NOMO-1 treated with dmso at 0.1 percent for 144 hours (cell line): ENCODE measurements at regions not wholly inside any gene's neighbourhood (a gene's known extent, or its start where the extent isn't known, plus 50 kb on each side); places are given as distances from the start of the nearest gene placed in this dataset.
"Not testable (repeated sequence)": the region's sequence is repeated elsewhere in the genome, so short reads cannot be mapped to it uniquely, and the experiment has no call there.

ENCODE experiments used
- DNase-seq: peaks from one replicate; lab custom pipeline; 2025; ENCODE audit not compliant: unreplicated experiment; lab: John Stamatoyannopoulos, UW

GRCh38 chr7:136549756-136550155, 318.7 kb upstream of the CHRM2 start:
- no peak for DNase-seq

GRCh38 chr7:136533732-136534131, 334.7 kb upstream of the CHRM2 start:
- DNase-seq, result no peak

DNA sequence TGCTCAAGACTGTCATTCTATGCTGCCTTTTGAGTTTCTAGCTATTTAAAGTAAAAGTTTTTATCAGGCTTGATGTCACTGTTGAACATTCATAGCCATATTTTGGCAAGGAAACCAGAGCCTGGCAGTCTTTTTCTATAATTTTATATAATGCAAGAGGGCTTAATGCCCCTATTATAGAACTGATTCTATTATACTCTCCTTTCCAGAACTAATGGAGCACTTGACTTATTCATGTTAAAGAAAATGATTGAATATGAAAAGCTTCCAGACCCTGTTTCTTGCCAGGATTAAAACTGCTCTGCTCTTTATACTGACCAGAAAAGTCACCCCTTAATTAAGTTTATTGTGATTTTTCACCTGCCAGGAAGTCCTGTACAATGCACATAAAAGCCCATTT, 337.6 kb upstream of the CHRM2 start:
- no peak for DNase-seq

GRCh38 chr7:136528329-136528728, 340.1 kb upstream of the CHRM2 start:
- no peak for DNase-seq

DNA sequence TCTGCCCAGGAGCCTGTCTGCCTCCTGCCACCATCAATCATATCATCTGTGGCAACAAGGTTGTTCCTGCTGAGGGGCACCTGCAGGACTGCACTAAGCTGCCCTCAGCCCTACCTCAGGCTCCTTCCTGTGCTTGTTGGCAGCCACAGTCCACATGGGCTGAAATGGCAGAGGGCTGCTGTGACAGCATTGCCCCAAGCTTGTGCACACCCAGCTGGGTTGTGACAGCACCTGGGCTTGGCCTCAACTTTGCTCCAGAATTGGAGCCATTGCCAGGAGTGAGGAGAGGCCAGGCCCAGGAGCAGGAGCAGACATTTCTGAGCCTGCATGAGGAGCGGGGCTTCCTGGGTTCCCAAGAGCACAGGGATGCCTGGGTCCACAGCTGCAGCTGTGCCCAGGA, 340.9 kb upstream of the CHRM2 start:
- DNase-seq, result no peak

DNA sequence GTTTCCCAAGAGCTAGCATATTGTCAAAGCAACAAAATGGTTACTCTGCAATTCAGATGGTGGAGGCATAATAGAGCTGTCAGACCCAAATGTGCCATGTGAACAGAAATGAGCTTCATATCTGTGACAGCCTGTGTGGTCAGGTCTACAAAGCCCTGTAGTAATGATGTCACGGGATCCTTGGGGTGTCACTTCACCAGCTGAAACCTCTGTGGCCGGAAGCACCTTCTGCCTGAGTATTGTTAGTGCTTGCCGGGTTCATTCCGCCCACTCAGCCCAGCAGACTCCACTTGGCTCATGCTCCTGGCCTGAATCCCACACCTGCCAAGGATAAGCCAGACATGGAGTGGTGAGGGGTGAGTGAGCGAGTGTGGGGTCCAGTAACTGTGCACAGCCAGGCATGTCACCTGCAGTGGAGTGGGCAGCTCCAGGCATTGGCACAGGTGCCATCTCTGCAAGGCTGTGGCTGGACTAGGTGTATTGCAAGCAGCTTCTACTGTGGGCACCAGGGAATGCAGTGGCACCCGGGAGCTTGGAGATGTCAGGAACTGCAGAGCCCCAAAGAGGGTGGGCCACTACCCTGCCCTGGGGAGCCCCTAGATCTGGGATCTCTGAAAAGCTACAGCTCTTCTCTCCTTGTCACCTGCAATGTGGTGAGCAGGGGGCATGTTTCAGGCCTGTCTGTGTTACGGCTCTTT, 341.9 kb upstream of the CHRM2 start:
- no peak for DNase-seq

DNA sequence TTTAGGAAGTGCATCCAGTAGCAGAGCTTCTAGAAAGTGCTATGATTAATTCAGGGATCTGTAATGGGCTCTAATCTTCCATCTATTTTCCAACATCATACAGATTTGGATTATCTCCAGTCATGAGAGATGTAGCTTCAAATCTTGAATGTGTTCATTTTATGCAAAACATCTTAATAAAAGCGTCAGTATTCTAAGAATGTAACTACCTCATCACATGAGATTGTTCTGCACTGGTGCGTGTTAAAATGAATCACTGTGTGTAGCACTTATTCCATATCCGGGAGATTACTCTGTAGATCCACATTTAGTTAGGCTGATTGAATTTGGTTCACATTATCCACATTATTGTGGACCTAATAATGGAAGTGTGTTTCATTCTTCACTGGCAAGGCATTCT, 344.9 kb upstream of the CHRM2 start:
- no peak for DNase-seq

DNA sequence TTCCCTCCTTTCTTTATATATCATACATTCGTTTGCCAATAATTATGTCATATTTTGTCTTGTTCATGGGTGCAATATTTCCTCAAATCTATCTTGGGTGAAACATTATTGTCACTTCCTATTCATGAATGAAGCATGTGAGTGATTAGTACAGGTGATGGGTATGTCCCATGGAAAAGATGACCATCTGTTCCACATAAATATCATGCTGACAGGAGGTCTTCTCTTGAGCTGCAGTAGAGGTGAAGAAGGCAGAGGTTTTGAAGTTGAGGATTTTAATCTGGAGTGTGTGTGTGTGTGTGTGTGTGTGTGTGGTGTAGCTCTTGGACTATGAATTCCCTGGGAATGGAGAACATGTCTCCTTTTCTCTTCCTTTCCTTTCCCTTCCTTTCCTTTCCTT, 350.5 kb upstream of the CHRM2 start:
- DNase-seq, result no peak

DNA sequence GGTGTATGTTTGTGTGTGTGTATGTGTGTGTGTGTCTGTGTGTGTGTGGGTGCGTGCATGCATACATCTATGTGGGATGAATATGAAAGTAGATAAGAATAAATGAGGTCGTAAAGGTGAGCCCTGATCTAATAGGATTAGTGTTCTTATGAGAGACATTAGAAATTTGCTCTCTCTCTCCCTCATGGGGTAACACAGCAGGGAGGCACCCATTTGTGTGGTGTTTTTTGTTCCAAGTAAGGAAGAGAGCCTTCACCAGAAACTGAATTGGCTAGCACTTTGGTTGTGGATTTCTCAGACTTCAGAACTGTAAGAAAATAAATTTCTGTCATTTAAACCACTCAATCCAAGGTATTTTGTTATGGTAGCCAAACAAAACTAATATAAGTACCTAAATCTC, 353.7 kb upstream of the CHRM2 start:
- DNase-seq, result no peak

DNA sequence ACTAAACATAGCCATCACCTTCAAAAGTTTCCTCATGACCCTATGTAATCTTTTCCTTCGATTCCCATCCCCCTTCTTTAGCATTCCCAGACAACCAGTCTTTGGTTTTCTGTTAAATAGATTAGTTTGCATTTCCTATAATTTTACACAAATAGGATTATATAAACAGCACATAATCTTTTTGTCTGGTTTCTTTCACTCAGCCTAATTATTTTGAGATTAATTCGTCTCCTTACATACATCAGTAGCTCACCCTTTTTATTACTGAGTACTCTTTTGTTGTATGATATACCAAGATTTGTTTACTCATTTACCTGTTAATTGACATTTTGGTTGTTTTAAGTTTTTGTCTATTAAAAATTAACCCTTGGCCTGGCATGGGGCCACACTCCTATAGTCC, 354.7 kb upstream of the CHRM2 start:
- DNase-seq, result no peak

- DNase-seq, result no peak
Measured at GRCh38 chr7:136509466-136509865, 359.0 kb upstream of the CHRM2 start.

DNA sequence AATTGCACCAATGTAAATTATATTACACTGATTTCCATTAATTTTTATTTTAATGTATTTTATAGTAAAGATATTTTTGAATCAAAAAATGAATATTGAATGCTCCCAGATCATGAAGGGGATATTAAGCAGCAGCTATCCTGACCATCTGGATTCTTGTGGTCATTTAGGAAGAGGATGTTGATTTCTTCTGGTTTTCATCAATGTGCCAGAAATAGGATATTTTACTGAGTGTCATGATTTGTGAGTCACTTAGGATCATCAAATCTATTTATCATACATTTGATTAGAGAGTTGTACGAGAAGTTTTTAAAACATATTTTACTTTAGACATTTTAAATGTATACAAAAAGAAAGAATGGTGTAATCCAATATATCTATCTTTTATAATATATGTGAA, 366.3 kb upstream of the CHRM2 start:
- DNase-seq, result no peak

DNA sequence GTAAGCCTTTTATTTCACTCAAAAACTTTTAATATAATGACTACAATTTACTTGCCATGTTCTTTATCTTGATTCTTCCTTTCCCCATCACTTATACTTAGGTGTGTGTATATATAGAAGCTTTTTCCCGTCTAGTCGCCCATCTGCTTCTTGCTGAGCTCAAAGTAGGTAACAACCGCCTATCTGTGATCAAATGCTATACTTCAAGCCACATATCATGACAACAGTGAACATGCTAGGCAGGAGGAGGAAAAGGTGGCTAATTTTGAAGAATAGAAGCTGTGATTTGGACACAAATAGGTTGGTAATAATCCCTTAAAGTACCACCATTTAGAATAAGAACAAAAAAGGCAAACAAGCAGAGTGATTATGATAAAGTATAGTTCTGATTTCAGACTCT, 367.3 kb upstream of the CHRM2 start:
- DNase-seq, result no peak

- no peak for DNase-seq
Measured at GRCh38 chr7:136496551-136496950, 371.9 kb upstream of the CHRM2 start.

DNA sequence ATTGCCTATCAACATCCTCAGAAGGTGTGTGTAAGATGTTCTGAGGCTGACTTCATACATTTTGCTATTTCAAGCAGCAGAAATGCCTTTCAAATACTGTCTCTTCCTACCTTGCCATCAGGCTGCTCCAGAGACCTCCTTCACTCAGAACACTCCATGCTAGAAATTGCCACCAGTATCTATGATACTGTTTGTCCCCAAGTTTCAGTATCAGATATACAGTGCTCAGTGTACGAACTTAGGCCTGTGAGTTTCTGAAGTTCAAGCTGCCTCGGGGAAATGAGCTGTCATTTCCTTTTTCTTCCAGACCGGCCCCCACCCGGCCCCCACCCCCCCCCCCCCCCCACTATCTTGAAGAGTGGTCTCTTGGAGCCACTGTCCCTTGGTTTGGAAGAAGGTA, 373.4 kb upstream of the CHRM2 start:
- DNase-seq, result no peak

GRCh38 chr7:136492366-136492765, 376.1 kb upstream of the CHRM2 start:
- DNase-seq, result no peak

DNA sequence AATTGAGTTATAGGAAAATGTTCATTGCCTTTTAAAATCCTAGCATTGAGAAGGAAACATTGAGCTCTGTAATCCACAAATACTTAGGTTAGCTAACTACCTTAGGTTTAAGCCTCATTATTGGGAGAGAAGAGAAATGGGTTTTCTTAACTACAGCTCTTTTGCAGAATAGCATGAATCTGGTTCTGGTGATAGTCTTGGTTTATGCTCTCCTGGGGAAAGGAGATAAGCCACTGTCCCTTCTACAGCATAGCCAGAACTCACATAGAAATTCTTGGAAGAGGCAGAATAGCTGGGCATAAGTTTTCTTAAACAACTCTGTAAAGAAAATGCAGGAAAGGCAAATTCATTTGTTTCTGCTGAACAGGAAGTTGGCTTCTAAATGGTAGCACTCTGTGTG, 378.6 kb upstream of the CHRM2 start:
- no peak for DNase-seq

GRCh38 chr7:136480901-136481300, 387.6 kb upstream of the CHRM2 start:
- no peak for DNase-seq

GRCh38 chr7:136479922-136480321, 388.5 kb upstream of the CHRM2 start:
- DNase-seq, result no peak

GRCh38 chr7:136470179-136470578, 398.3 kb upstream of the CHRM2 start:
- DNase-seq, result no peak

DNA sequence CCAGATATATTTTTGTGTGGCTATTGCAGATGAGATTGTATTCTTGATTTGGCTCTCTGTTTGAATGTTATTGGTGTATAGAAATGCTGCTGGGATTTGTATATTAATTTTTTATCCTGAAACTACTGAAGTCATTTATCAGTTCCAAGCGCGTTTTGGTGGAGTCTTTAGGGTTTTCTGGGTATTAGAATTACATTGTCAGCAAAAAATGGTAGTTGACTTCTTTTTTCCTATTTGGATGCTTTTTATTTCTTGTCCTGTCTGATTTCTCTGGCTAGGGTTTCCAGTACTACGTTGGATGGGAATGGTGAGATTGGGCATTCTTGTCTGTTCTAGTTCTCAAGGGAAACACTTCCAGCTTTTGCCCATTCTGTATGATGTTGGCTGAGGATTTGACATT, 415.5 kb upstream of the CHRM2 start:
- DNase-seq, result no peak

GRCh38 chr7:136446751-136447150, 421.7 kb upstream of the CHRM2 start:
- DNase-seq, result no peak

- no peak for DNase-seq
Measured at GRCh38 chr7:136441835-136442234, 426.6 kb upstream of the CHRM2 start.

- DNase-seq, result not testable (repeated sequence)
Measured at GRCh38 chr7:136431736-136432135, 436.7 kb upstream of the CHRM2 start.
